ENCODE measurements at regions not wholly inside any gene's neighbourhood (a gene's known extent, or its start where the extent isn't known, plus 50 kb on each side); places are given as distances from the start of the nearest gene placed in this dataset.

GRCh38 chr5:74079971-74080556 is 454.1 kb downstream of the ARHGEF28 start:
- no peak for DNase-seq

GRCh38 chr5:74075501-74076484 is 449.8 kb downstream of the ARHGEF28 start:
- DNase-seq, result no peak

- DNase-seq, result no peak
These were observed 448.1 kb downstream of the ARHGEF28 start for GRCh38 chr5:74074111-74074510.

GRCh38 chr5:74073257-74073656 is 447.3 kb downstream of the ARHGEF28 start:
- DNase-seq, result no peak

- DNase-seq, result no peak
These were observed 446.6 kb downstream of the ARHGEF28 start for GRCh38 chr5:74072646-74073045.

GRCh38 chr5:74070766-74071165 is 444.8 kb downstream of the ARHGEF28 start:
- DNase-seq, result no peak

GRCh38 chr5:74069741-74070140 is 443.7 kb downstream of the ARHGEF28 start:
- DNase-seq, result no peak

- DNase-seq, result no peak
These were observed 441.9 kb downstream of the ARHGEF28 start for GRCh38 chr5:74067748-74068541.

- DNase-seq, result no peak
These were observed 438.9 kb downstream of the ARHGEF28 start for GRCh38 chr5:74064911-74065310.

GRCh38 chr5:74064225-74064624 is 438.2 kb downstream of the ARHGEF28 start:
- no peak for DNase-seq

- no peak for DNase-seq
These were observed 437.8 kb downstream of the ARHGEF28 start for GRCh38 chr5:74063821-74064220.

- no peak for DNase-seq
These were observed 437.4 kb downstream of the ARHGEF28 start for GRCh38 chr5:74063346-74063745.

GRCh38 chr5:74061292-74061691 is 435.3 kb downstream of the ARHGEF28 start:
- no peak for DNase-seq

GRCh38 chr5:74059706-74060105 is 433.7 kb downstream of the ARHGEF28 start:
- DNase-seq, result no peak

- DNase-seq, result no peak
These were observed 430.8 kb downstream of the ARHGEF28 start for GRCh38 chr5:74056789-74057164.

GRCh38 chr5:74056107-74056788 is 430.3 kb downstream of the ARHGEF28 start:
- no peak for DNase-seq

GRCh38 chr5:74055486-74056106 is 429.6 kb downstream of the ARHGEF28 start:
- DNase-seq, result no peak

- DNase-seq, result no peak
These were observed 428.8 kb downstream of the ARHGEF28 start for GRCh38 chr5:74054641-74055421.

GRCh38 chr5:74054139-74054538 is 428.1 kb downstream of the ARHGEF28 start:
- DNase-seq, result no peak

- no peak for DNase-seq
These were observed 426.6 kb downstream of the ARHGEF28 start for GRCh38 chr5:74052441-74053221.

All from occipital lobe (tissue), 1 donor.